HL-60 (cell line): ENCODE measurements at regions not wholly inside any gene's neighbourhood (a gene's known extent, or its start where the extent isn't known, plus 50 kb on each side); places are given as distances from the start of the nearest gene placed in this dataset.

Experiments used
- CTCF ChIP-seq: IDR thresholded peaks from one replicate; pipeline ENCODE4 v1.5.1; 2011; ENCODE audit warnings: low read length, control low read depth, inconsistent platforms; ENCODE audit not compliant: insufficient read depth
- POLR2AphosphoS5 ChIP-seq: IDR thresholded peaks from 2 replicates; pipeline ENCODE4 v1.6.1; 2012; ENCODE audit warnings: low read depth

GRCh38 chr14:34331728-34332623 is 130.1 kb downstream of the SPTSSA start:
- TF ChIP-seq POLR2AphosphoS5, result no peak
- peak; percentile 77 for TF ChIP-seq CTCF
